SK-N-SH treated with all-trans-retinoic acid at 6 μM for 48 hours (cell line): ENCODE measurements at regions not wholly inside any gene's neighbourhood (a gene's known extent, or its start where the extent isn't known, plus 50 kb on each side); places are given as distances from the start of the nearest gene placed in this dataset.

Source experiments
- ATAC-seq: fragments of 200-7000 bp; cut with Tn5 transposase; 3 replicates; pipeline ENCODE4 v1.9.1; 2020; ENCODE audit warnings: mild to moderate bottlenecking, moderate library complexity
- ARNTL ChIP-seq: fragments of 450-650 bp; formaldehyde crosslinking; IDR thresholded peaks from 2 replicates; pipeline ENCODE4 v1.5.0; 2020; ENCODE audit warnings: low read depth, mild to moderate bottlenecking, moderate library complexity, borderline replicate concordance
- BACH2 ChIP-seq: fragments of 250-450 bp; sonication (Bioruptor Pico); IDR thresholded peaks from 2 replicates; pipeline ENCODE4 v1.9.0; 2021; ENCODE audit warnings: mild to moderate bottlenecking, borderline replicate concordance
- CREB5 ChIP-seq: fragments of 250-450 bp; sonication (Bioruptor Pico); IDR thresholded peaks from 2 replicates; pipeline ENCODE4 v1.5.1; 2020; ENCODE audit warnings: low read depth, mild to moderate bottlenecking, moderate library complexity
- CSDC2 ChIP-seq: fragments of 250-450 bp; sonication (Bioruptor Pico); IDR thresholded peaks from 2 replicates; pipeline ENCODE4 v1.5.0; 2020; ENCODE audit warnings: mild to moderate bottlenecking, moderate library complexity
- CSRNP3 ChIP-seq: fragments of 250-450 bp; sonication (Bioruptor Pico); IDR thresholded peaks from 2 replicates; pipeline ENCODE4 v1.5.1; 2021; ENCODE audit warnings: mild to moderate bottlenecking, moderate library complexity
- ESRRG ChIP-seq: fragments of 250-450 bp; sonication (Bioruptor Pico); IDR thresholded peaks from 2 replicates; pipeline ENCODE4 v1.6.1; 2021; ENCODE audit warnings: mild to moderate bottlenecking
- GLIS3 ChIP-seq: fragments of 250-450 bp; sonication (Bioruptor Pico); IDR thresholded peaks from 2 replicates; pipeline ENCODE4 v1.5.0; 2020; ENCODE audit warnings: mild to moderate bottlenecking, moderate library complexity
- OSR1 ChIP-seq: fragments of 250-450 bp; sonication (Bioruptor Pico); IDR thresholded peaks from 2 replicates; pipeline ENCODE4 v1.8.0; 2022; ENCODE audit warnings: moderate library complexity, mild to moderate bottlenecking, inconsistent platforms
- PATZ1 ChIP-seq: fragments of 250-450 bp; sonication (Bioruptor Pico); IDR thresholded peaks from 2 replicates; pipeline ENCODE4 v1.8.0; 2020; ENCODE audit warnings: mild to moderate bottlenecking, moderate library complexity, borderline replicate concordance
- POU6F1 ChIP-seq: fragments of 250-450 bp; sonication (Bioruptor Pico); IDR thresholded peaks from 2 replicates; pipeline ENCODE4 v1.8.0; 2021; ENCODE audit warnings: low read depth, mild to moderate bottlenecking, moderate library complexity, borderline replicate concordance
- PPARA ChIP-seq: fragments of 250-450 bp; sonication (Bioruptor Pico); IDR thresholded peaks from 2 replicates; pipeline ENCODE4 v1.5.0; 2020; ENCODE audit warnings: mild to moderate bottlenecking, borderline replicate concordance
- RARB ChIP-seq: fragments of 250-450 bp; sonication (Bioruptor Pico); IDR thresholded peaks from 2 replicates; pipeline ENCODE4 v1.8.0; 2021; ENCODE audit warnings: mild to moderate bottlenecking, moderate library complexity
- SNAI2 ChIP-seq: fragments of 250-450 bp; sonication (Bioruptor Pico); IDR thresholded peaks from 2 replicates; pipeline ENCODE4 v1.5.0; 2020; ENCODE audit warnings: mild to moderate bottlenecking, moderate library complexity
- TCF4 ChIP-seq: fragments of 250-450 bp; sonication (Bioruptor Pico); IDR thresholded peaks from 2 replicates; pipeline ENCODE4 v1.8.0; 2021; ENCODE audit warnings: mild to moderate bottlenecking, moderate library complexity, borderline replicate concordance
- TOX ChIP-seq: fragments of 250-450 bp; sonication (Bioruptor Pico); IDR thresholded peaks from 2 replicates; pipeline ENCODE4 v1.8.0; 2021; ENCODE audit warnings: mild to moderate bottlenecking, moderate library complexity, borderline replicate concordance
- ZC3H10 ChIP-seq: fragments of 250-450 bp; sonication (Bioruptor Pico); IDR thresholded peaks from 2 replicates; pipeline ENCODE4 v1.5.1; 2021; ENCODE audit warnings: mild to moderate bottlenecking, moderate library complexity
- ZFP3 ChIP-seq: fragments of 250-450 bp; sonication (Bioruptor Pico); IDR thresholded peaks from 2 replicates; pipeline ENCODE4 v1.5.0; 2020; ENCODE audit warnings: mild to moderate bottlenecking, moderate library complexity
- ZFP30 ChIP-seq: fragments of 450-650 bp; formaldehyde crosslinking; IDR thresholded peaks from 2 replicates; pipeline ENCODE4 v1.5.0; 2022; ENCODE audit warnings: mild to moderate bottlenecking, moderate library complexity
- ZNF565 ChIP-seq: fragments of 450-650 bp; formaldehyde crosslinking; conservative IDR thresholded peaks from 2 replicates; pipeline ENCODE4 v1.5.0; 2020; ENCODE audit warnings: low read depth, mild to moderate bottlenecking, moderate library complexity
- ZNF70 ChIP-seq: fragments of 450-650 bp; formaldehyde crosslinking; IDR thresholded peaks from 2 replicates; pipeline ENCODE4 v1.5.0; 2020; ENCODE audit warnings: mild to moderate bottlenecking, moderate library complexity
- TF ChIP-seq, protein P1 (sequence below): fragments of 250-450 bp; sonication (Bioruptor Pico); IDR thresholded peaks from 2 replicates; pipeline ENCODE4 v1.5.0; 2020; ENCODE audit warnings: mild to moderate bottlenecking, moderate library complexity

DNA sequence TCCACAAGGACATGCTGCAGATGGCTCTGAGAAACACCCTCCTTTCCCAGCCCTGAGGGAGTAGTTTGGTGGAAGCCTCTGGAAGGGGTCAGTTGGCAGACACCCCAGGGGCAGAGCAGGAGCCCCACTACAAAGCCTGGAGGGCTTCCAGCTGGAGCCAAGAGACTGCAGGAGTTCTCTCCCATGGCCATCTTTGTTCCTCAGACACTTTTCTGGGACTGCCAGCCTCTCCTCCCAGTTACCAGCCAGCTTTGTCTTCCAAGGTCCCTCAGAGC, 91.0 kb upstream of the PJA1 start:
- ATAC-seq: no peak

DNA sequence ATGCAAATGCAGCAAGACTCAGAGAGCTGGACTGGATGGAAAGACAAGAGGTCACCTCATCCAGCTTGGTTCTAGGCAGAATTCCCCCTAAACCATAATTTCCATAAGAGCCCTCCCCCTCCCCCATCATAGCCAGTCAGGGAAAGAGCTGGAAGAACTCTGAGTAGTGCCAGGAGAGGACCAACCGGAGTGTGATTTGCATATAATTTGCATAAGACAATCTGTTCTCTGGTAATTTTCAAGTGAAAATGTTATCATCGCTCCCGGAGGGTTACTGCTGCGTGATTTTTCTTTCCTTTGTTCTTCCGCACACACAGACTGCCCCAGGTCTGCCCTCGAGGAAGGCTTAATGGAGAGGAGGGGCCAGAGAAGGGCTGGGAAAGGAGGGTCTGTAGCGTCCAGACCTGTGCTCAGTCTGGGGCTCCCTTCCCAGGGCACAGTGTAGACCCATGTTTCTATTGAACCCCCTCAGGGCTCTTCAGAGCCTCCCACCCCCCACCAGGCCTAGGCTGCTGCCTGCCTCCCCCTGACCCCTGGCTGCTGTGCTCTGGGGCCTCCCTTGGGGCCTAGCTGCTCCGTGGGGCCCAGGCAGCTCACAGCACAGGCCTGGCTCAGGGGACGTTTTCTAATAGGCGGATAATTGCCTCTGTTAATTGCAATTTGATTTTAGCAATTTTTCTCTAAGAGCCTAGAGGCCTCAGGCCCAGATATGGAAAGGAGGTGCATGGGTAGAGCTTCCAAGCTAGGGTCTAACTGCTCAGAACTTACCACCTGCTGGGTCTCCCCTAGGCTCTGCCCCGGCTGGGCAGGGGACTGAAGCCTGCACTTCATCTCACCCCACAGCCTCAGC, 90.4 kb upstream of the PJA1 start:
- no peak for TF ChIP-seq POU6F1
- TF ChIP-seq CREB5 (CRISPR knock-in tag): no peak
- TF ChIP-seq ZNF70 (CRISPR knock-in tag): no peak
- no peak for TF ChIP-seq BACH2 (CRISPR knock-in tag)
- TF ChIP-seq TOX (CRISPR knock-in tag): no peak
- TF ChIP-seq GLIS3: no peak
- no peak for TF ChIP-seq TCF4 (CRISPR knock-in tag)
- TF ChIP-seq PPARA (CRISPR knock-in tag): no peak
- no peak for TF ChIP-seq ZFP30 (CRISPR knock-in tag)
- TF ChIP-seq ARNTL (CRISPR knock-in tag): no peak

More for the DNA sequence above, 91.0 kb upstream of the PJA1 start:
- no peak for TF ChIP-seq PATZ1 (CRISPR knock-in tag)
- no peak for TF ChIP-seq ARNTL (CRISPR knock-in tag)
- TF ChIP-seq RARB (CRISPR knock-in tag): no peak
- TF ChIP-seq POU6F1: no peak
- no peak for TF ChIP-seq ZFP3 (CRISPR knock-in tag)
- TF ChIP-seq CSRNP3 (CRISPR knock-in tag): no peak
- no peak for TF ChIP-seq CSDC2 (CRISPR knock-in tag)
- no peak for TF ChIP-seq ZNF70 (CRISPR knock-in tag)
- TF ChIP-seq CREB5 (CRISPR knock-in tag): no peak
- TF ChIP-seq ZNF565 (CRISPR knock-in tag): no peak
- no peak for TF ChIP-seq ZC3H10 (CRISPR knock-in tag)
- TF ChIP-seq SNAI2 (CRISPR knock-in tag): no peak
- no peak for TF ChIP-seq ESRRG (CRISPR knock-in tag)
- TF ChIP-seq BACH2 (CRISPR knock-in tag): no peak

DNA sequence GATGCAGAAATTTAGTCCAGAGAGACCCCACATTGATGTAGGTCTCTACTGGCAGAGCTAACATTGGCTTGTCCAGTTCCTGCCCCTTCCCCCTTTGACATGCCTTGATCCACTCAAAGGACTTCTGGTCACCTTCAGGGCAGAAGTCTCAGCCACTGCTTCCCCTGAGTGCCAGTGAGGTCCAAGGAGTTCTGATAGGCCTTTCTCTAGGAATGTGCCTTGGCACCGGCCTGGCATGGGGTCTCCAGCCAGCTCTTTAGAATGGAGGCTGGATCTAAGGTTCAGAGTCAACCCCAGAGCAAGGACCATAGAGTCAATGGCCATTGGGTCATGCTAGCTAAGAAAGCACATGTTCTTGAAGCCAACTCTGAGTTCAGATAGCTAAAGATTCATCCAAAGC, 88.6 kb upstream of the PJA1 start:
- no peak for ATAC-seq
- no peak for TF ChIP-seq OSR1 (CRISPR knock-in tag)
- no peak for TF ChIP-seq GLIS3
- no peak for TF ChIP-seq CSDC2 (CRISPR knock-in tag)
- no peak for TF ChIP-seq PATZ1 (CRISPR knock-in tag)
- no peak for TF ChIP-seq ZFP30 (CRISPR knock-in tag)
- TF ChIP-seq ARNTL (CRISPR knock-in tag): no peak
- no peak for TF ChIP-seq BACH2 (CRISPR knock-in tag)
- TF ChIP-seq, protein P1, sequence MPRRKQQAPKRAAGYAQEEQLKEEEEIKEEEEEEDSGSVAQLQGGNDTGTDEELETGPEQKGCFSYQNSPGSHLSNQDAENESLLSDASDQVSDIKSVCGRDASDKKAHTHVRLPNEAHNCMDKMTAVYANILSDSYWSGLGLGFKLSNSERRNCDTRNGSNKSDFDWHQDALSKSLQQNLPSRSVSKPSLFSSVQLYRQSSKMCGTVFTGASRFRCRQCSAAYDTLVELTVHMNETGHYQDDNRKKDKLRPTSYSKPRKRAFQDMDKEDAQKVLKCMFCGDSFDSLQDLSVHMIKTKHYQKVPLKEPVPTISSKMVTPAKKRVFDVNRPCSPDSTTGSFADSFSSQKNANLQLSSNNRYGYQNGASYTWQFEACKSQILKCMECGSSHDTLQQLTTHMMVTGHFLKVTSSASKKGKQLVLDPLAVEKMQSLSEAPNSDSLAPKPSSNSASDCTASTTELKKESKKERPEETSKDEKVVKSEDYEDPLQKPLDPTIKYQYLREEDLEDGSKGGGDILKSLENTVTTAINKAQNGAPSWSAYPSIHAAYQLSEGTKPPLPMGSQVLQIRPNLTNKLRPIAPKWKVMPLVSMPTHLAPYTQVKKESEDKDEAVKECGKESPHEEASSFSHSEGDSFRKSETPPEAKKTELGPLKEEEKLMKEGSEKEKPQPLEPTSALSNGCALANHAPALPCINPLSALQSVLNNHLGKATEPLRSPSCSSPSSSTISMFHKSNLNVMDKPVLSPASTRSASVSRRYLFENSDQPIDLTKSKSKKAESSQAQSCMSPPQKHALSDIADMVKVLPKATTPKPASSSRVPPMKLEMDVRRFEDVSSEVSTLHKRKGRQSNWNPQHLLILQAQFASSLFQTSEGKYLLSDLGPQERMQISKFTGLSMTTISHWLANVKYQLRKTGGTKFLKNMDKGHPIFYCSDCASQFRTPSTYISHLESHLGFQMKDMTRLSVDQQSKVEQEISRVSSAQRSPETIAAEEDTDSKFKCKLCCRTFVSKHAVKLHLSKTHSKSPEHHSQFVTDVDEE (CRISPR knock-in tag): no peak
- TF ChIP-seq SNAI2 (CRISPR knock-in tag): no peak
- no peak for TF ChIP-seq ZNF70 (CRISPR knock-in tag)
- no peak for TF ChIP-seq ZNF565 (CRISPR knock-in tag)

More for the DNA sequence above, 90.4 kb upstream of the PJA1 start:
- ATAC-seq: no peak
